ENCODE measurements at regions not wholly inside any gene's neighbourhood (a gene's known extent, or its start where the extent isn't known, plus 50 kb on each side); places are given as distances from the start of the nearest gene placed in this dataset.

DNA sequence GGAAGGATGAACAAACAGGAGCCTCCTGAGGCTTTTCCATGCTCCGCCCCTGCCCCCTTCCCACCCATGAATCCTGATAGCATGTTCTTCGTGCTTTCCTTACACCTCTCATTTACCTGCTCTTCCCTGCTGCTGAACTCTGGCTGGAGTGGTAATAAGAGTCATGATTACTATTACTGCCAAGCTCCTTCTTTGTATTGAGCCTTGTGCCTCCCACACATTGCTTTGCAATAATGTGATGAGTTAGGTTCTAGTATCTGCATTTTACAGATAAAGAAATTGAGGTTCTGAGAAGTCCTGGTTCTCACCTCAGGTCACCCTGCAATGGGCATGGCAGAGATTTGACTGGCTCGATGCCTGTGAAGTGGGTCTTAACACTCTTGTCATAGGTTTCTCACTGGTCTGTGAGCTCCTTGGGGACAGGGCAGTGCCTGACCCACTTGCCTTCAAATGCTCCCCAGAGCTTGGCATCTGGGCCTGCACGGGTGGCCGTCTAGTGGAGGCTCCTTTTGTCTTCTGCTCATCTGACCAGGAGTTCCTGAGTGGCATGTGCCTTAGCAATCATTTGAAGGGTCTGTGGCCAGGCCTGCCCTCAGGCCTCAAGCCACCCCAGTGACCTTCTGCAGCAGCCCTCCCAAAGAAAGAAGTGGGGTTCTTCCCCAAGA is 309.2 kb upstream of the ZMIZ1 start:
- DNase-seq (ENCODE audit: low read depth in 2 of 3, low spot score in 1 of 3), result no peak

DNA sequence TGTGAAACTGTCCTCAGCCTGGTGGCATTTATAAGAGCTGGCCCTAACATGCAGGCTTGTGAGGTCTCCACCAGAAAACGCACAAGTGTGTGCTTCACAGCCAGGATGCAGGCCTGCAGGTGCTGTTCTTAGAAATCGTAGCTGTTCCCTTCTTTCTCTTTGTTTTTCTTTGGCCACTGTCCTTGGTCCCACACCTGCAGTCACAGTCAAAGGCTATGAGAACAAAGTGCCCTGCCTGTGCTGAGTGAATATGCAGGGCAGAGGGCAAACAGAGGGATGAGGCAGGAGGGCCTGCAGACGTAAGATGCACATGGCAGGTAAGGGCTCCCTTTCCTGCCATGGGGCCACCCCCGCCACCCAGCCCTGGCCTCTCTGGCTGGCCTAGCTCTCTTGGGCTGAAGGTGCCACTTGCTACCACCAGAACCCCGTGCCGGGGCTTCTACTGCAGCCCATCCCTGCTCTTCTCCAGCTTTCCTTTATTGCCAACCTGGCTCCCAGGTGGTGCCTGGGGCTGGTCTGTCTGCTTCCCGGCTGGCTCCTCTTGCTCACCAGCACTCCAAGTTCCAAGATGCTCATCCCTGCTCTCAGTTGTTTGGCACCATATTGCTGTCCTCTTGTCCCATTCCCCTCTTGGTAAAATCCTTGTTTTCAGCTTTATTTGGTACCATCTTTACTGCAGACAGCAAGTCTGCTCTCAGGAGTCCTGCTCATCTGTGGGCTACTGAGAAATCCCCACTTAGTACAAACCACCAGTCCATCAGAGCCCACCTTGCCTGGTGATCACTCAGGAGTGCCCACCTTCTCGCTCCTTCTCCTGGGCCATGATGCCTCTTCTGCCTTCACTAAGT is 308.1 kb upstream of the ZMIZ1 start:
- no peak for DNase-seq (ENCODE audit: low read depth in 2 of 3, low spot score in 1 of 3)

DNA sequence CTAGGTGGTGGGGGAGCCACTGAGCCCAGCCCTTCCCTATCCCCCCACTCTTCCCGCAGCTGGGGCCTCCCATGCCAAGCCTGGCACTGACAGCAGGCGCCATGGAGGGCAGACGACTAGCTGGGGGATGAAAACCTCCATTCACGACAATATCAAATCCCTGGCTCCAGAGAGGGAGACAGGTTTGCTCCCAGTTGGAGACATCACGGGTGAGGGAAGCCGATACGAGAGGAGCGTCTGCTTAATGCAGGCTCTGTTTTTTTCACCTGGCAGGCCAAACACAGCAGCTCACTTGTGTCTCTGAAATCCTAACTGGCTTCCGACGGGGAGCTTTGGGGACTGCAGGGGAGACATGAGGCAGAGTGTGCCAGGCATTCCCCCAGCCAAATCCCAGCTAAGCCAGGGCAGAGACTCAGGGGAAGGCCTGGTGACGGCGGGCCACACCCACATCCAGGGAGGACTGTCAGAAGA is 307.4 kb upstream of the ZMIZ1 start:
- no peak for DNase-seq (ENCODE audit: low read depth in 2 of 3, low spot score in 1 of 3)

DNA sequence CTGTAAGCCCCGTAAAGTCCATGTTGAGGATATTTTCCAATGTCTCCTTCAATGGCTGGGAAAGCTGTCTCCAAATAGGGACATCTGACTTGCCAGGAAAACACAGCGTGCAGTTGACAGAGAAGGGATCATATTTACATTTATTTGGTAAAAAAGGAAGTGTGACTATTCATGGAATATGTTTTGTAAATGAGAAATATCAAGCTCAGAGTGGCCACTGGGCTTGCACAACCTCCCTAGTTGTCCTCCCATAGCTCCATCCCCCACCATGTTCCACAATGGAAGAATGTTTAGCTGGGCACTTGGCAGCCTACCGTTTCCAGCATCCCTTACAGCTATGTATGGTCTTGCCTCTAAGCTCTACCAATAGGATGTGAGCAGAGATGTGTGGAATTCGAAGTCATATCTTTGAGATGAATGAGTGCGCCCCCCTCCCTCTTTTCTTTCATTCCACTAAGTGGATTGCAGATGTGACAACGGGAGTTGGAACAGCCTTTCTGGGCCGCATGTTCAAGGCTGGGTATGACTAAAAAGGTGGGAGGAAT is 306.6 kb upstream of the ZMIZ1 start:
- no peak for DNase-seq (ENCODE audit: low read depth in 2 of 3, low spot score in 1 of 3)

DNA sequence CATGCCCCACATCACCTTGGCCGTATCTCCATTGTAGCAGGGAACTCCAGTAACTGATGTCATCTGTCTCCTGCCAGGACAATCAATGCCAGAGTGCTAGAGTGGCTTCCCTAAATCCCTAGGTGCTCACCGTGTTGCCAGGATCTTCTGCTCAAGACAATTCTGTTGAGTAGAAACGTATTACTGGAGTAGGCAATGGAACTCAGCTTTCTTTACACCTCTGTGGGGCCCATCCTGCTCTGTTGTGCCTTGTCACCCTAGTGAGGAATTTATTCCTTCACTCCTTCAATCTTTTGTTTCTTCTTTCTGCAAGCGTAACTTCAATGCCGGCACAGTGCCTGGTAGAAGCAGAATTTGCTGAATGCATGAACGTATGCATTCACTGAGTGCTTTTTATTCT is 305.5 kb upstream of the ZMIZ1 start:
- DNase-seq (ENCODE audit: low read depth in 2 of 3, low spot score in 1 of 3), result no peak

DNA sequence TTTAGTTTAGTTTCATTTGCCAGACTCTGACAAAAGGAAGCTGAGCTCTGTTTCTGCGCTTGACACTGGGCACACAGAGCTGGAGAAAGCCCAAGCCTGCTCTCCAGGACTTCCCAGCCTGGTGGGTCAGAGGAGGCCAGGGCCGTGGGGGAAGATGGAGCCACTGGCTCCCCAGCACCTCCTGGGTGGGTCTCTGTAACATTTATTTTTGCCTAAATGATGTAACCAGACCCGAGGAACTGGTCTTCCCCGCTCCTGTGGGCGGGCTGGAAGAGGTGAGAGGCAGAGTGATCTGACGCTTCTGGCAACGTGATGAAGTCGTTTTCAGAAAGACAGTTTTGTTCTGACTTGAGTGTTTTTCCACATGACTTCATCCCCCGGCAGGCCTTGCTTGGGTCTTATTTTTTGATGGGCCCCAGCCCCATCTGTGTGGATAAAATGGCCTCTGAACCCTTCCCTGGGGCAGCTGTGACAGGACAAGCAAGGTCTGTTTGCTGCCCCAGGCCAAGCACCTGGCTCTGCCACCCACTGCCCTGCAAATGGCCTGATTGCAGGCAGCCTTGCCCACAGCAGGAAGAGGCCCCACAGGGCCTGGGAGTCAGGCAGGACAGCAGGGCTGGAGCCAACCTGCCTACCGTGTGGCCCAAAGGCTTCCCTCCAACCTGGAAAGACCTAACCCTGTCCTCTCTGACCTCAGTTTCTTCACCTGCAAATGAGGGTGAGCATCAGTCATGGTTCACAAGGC is 304.9 kb upstream of the ZMIZ1 start:
- peak; percentile 38 to 50 (median 46) for DNase-seq (ENCODE audit: low read depth in 2 of 3, low spot score in 1 of 3)

DNA sequence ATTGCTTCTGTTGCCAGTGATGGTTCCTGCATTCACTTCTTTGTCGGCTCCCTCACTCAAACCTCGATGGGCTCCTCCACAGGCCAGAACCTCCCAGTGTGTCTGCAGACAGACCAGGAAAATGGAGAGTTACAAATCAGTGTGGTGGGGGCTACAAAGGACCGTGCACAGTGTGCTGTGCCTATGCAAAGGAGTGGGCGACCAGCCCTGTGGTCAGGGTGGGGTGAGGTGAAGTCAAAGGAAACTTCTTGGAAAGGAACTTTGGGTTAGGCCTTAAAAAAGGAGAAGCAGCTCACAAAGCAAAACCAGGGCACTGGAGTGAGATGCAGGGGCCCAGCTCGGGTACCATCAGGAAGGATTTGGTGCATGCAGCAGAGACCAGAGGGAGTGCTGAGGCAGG is 304.3 kb upstream of the ZMIZ1 start:
- DNase-seq (ENCODE audit: low read depth in 2 of 3, low spot score in 1 of 3), result no peak

DNA sequence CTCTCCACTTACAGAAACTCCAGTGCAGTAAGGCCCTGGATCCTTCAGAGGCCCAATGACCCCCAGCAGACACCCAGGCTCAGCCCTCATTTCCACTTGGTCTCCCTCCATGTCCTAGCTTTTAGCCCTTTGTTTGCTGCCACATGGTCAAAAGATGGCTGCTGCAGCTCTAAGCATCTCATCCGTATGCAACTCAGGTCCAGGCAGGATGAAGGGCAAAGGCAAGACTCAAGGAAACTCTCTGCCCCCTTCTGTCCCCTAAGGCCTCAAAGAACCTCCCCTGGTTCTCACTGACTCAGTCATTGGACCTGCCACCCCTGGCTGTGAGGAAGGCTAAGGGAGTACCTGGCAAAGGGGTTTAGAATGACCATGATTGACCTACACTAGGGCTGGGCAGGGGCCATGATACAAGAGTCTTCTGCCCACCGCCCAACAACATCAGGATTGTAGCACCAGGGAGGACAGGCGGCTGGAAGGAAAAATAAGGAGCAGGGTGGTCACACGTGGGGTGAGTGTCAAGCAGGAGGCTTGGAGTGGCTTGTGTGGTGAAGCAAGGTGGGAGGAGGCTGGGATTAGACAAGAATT is 303.8 kb upstream of the ZMIZ1 start:
- DNase-seq (ENCODE audit: low read depth in 2 of 3, low spot score in 1 of 3), result no peak

DNA sequence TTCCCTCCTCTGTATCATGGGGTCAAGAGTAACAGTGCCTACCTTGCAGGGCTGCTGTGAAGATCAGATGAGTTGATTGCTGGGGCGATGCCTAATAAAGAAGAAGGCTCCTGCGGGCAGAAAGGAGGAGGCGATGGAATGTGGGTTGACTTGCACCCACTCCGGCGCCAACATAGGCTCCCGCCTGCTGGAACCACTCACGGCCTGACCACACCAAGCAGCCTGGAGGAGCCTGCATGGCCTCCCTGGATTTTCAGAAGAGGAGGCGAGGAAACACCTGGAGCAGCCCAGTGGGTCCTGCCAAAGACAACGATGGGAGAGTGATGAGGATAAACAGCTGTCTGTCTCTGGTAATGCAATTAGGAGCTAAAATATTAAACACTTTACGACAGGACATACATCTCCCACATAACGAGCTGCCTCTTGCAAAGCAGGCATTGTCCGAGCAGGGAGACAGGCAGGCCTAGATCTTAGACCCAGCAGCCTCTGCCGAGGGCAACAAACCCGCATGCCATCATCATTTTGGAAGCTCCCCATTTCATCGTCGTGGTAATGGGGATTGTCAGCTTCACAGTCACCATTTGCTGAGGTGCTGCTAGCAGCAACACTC is 302.9 kb upstream of the ZMIZ1 start:
- no peak for DNase-seq (ENCODE audit: low read depth in 2 of 3, low spot score in 1 of 3)

DNA sequence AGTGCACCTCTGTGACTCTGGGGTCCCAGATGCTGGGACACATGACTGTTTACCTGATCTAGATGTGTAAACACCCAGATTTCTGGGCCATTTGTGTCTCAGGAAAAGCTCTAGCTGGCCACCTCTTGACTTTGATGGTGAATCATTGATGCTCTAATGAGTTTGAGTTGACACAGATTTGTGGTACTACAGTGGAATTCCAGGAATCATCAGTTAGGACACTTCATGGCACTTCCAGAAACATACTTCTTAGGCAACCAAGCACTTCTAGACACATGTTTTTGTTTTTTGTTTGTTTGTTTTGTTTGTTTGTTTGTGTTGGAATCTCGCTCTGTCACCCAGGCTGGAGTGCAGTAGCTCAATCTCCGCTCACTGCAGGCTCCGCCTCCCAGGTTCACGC is 302.2 kb upstream of the ZMIZ1 start:
- no peak for DNase-seq (ENCODE audit: low read depth in 2 of 3, low spot score in 1 of 3)

DNA sequence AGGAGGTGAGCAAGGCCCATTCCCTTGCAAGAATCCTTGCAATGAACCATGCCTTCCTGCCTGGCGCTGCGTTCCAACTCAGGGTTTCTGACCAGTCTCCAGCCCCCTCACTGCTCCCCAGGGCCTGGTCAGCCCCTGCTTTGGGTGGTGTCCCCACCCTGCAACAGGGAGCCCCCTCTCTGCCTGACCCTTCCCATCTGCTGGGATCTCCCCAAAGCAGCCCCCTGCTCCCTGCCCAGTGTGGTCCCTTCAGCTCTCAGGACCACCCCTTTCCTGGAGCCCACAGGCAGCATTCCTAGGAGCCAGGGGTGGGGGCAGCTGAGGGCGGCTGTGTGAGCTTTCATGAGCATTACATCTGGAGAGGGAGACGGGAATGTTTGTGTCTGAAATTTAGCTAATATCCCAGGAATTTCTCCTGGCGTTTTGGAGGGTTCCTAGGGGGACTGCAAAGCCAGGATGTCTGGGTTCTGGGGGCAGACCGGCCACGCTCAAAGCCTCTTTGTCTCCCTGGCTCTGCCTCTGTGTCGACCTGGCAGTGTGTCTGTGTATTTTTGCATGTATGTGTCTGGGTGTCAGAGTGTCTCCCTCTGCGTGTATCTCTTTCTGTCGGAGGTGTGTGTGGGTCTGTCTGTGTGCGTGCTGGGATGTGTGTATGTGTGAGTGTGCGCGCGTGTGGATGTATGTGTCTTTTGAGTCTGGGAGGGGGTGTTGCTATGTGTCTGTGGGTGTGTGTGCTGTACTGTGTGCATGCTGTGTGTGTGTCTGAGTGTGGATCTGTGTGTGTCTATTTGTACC is 300.5 kb upstream of the ZMIZ1 start:
- no peak for DNase-seq (ENCODE audit: low read depth in 2 of 3, low spot score in 1 of 3)

DNA sequence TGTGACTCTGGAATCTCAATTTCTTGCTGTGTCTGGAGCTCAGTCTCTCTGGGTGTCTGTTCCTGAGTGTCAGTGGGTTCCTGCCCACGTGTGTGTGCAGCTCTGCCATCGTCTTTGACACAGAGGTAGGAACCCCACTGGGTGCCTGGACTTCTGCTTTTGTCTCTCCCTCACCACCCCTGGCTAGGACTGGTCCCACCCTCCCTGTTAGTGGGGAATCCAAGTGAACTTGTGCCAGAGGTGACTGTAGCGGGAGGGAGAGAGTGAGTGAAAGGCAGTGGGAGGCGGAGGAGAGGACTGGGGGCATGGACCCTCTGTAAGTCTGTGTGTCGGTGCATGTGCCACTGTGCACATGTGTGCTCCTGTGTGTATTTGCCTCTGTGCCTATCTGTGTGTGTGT is 299.9 kb upstream of the ZMIZ1 start:
- no peak for DNase-seq (ENCODE audit: low read depth in 2 of 3, low spot score in 1 of 3)

DNA sequence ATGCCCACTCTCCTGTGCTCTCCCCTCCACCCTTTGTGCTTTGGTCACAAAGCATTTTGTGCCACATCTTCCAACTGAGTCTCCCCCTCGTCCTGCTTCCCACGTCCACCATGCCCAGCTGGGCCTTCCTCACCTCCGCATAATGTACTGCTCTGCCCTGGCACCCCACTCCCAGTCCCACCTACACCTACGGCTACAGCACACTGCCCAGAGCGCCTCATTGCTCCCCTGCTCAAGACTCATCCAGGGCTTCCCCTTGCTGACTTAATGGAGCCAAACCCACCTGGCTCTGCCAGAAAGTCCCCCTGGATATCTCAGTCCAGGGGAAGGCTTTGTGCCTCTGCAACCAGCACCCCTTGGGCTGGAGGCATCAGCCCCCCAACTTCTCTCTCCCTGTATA is 299.2 kb upstream of the ZMIZ1 start:
- DNase-seq (ENCODE audit: low read depth in 2 of 3, low spot score in 1 of 3), result no peak

DNA sequence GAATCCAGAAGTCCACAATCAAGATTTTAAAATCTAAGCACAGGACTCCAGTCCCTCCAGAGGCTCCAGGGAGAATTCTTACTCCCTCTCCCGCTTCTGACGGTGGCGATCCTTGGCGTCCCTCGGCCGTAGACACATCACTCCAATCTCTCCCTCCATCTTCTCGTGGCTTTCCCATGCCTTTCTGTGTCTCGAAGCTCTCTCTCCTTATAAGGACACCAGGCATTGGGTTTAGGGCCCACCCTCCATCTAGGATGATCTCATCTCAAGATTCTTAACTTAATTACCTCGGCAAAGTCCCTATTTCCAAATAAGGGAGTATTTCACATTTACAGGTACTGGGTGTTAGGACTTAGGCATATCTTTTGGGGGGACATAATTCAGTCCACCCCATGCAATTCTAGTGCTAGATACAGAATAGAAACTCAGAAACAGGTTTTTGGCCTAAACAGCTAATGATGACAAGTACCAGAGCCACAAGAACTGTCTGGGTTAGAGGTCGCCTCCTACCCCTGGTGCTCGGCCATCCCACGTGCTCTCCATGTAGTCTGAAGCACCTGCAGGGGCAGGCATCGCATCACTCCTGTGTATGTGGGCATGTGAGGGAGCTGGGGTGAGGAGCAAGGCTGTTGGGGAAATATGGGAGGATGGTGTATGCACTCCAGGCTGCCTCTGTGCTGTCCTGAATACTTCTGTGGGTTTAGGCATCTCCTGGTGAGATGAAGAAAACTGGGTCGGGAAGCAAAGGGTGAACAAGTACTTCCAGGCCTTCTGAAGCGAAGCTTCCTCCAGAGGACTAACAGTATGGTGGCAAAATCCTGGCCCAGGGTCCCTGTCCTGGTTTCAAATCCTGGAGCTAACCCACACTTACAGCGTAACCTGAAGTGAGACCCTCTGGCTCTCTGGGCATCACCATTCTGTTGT is 298.3 kb upstream of the ZMIZ1 start:
- DNase-seq (ENCODE audit: low read depth in 2 of 3, low spot score in 1 of 3), result no peak

DNA sequence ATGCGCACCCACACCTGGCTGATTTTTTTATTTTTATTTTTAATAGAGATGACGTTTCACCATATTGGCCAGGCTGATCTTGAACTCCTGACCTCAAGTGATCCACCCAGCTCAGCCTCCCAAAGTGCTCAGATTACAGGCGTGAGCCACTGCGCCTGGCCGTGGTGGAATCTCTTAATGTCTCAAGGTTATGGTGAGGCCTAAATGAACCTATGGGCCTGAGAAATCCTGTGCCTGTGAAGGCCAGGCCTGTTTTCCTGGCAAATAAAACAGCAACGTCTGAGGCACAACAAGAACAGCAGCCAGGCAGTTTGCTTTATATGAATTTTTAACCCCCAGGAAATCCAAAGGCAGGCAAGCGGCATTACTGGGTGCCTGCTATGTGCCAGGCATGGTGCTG is 297.5 kb upstream of the ZMIZ1 start:
- no peak for DNase-seq (ENCODE audit: low read depth in 2 of 3, low spot score in 1 of 3)

DNA sequence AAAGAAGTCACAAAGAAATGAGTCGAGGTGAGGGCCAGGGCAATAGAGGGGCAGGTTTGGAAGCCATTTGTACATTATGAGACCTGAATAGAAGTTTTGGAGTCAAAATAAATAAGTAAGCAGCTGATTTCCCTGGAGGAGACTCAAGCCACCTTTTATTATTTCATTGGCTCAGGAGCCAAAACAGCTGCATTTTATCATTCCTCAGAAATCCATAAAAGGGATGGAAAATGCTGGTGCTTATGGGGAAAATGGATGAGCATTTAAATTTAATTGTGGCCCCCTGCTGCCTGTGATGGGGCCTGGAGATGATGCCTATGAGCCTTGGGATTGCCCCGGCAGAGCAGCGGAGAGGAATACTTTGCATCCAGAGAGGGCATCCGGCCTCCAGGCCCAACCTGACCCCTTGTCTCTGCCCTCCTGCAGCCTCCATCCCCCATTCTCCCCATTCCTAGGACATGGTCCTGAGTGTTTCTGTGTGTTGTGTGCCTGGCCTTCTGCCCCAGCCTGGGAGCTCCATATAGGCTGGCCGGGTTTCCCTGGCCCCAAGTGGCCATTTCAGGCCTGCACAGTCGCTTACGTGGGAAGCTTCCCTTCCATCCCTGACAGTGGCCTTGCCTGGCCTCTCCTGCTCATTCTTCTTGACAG is 296.8 kb upstream of the ZMIZ1 start:
- no peak for DNase-seq (ENCODE audit: low read depth in 2 of 3, low spot score in 1 of 3)

DNA sequence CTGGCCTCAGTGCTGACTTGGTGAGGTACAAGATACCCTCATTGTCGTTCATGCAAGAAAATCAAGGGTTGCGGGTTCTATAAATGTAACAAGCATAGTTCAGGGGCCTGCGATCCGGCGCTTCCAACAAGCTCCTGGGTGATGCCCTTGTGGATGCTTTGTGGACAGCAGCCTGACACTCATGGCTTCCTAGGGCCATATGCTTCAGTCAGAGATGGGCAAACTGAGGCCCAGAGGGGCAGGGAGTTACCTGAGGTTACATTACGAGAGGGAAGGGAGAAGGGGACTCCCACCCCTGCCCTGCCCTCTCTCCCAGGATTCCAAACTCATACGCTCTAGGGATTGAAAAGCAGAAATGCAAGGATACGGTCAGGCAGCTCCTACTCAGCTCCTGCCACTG is 296.3 kb upstream of the ZMIZ1 start:
- DNase-seq (ENCODE audit: low read depth in 2 of 3, low spot score in 1 of 3), result no peak

DNA sequence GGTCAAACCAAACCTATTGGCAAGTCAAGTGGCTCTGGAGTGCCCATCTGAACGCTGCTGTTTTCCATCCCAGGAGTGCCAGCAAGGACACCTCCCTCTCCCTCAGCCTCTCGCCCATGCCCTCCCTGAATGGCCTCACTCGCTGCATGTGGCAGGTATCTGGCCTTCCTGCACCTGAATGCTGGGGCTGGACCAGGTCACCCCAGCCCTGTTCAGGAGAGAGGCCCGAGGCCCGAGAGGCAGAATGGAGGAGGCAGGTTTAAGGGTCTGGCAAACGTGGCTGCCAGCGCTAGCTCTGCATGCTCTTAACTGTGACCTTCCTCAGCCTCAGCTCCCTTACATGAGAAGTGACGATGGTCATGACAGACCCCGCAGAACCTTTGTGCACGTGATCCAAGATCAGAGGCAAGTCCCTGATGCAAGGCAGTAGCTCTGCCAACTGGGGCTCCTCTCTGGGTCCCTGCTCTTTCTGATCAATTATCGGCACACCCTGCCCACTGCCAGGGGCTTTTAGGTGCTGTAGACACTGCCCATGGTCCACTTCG is 295.7 kb upstream of the ZMIZ1 start:
- no peak for DNase-seq (ENCODE audit: low read depth in 2 of 3, low spot score in 1 of 3)

All from stimulated activated CD4-positive, alpha-beta T cell treated with anti-CD3 and anti-CD28 coated beads, Interleukin-12 subunit alpha, Interleukin-12 subunit beta, amount 100 ng/mL, for 48 hours (primary cell).